RPMI7951 (cell line): ENCODE measurements at regions not wholly inside any gene's neighbourhood (a gene's known extent, or its start where the extent isn't known, plus 50 kb on each side); places are given as distances from the start of the nearest gene placed in this dataset.
A peak's percentile ranks its signal among the peaks of the same experiment; 100 is the strongest.
"Not testable (repeated sequence)": the region's sequence is repeated elsewhere in the genome, so short reads cannot be mapped to it uniquely, and the experiment has no call there.

Experiments
- DNase-seq: peaks from one replicate; pipeline ENCODE4 v3.0.0-alpha.2; 2012; ENCODE audit warnings: low read depth

DNA sequence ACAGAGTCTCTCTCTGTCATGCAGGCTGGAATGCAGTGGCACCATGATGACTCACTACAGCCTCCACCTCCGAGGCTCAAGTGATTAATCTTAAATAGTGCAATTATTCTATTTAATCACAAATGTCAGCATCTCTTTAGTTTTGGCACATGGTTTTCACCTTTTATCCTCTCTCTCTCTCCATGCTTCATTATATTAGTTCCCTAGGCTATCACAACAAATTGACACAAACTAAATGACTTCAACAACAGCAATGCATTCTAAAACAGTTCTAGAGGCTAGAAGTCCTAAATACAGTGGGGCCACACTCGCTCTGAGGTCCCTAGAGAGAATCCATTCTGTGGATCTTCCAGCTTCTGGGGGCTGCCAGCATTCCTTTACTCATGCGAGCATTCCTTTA, 178.2 kb upstream of the ZNG1F start:
- DNase-seq = peak; percentile 5

GRCh38 chr9:41361790-41362189, 172.7 kb upstream of the ZNG1F start:
- not testable (repeated sequence) for DNase-seq

DNA sequence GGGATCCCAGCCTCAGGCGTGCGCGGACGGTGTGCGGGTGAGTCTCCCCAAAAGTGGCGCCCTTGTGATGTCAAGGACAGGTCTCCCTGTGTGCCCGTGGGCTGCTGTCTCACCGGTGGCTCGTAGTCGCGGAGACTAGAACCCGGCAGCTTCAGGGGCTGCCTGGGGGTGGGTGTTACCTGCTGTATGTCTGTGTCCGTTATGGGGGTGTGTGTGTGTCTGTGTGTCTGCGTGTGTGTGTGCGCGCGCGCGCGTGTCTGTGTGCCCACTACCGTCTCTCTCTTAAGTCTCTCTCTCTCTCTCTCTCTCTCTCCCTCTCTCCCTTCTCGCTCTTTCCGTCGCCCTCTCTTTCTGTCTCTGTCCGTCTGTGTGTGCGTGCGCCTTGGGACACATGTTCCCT, 170.0 kb upstream of the ZNG1F start:
- DNase-seq = peak; percentile 19

GRCh38 chr9:41358682-41359081, 169.6 kb upstream of the ZNG1F start:
- peak; percentile 45 for DNase-seq

GRCh38 chr9:41357918-41358404, 168.8 kb upstream of the ZNG1F start:
- not testable (repeated sequence) for DNase-seq

GRCh38 chr9:41357350-41357748, 168.2 kb upstream of the ZNG1F start:
- not testable (repeated sequence) for DNase-seq

GRCh38 chr9:41356588-41357349, 167.7 kb upstream of the ZNG1F start:
- DNase-seq = peak; percentile 24

- DNase-seq = not testable (repeated sequence)
These were observed 166.8 kb upstream of the ZNG1F start for GRCh38 chr9:41355712-41356450.

GRCh38 chr9:41354978-41355377, 165.9 kb upstream of the ZNG1F start:
- DNase-seq = not testable (repeated sequence)

DNA sequence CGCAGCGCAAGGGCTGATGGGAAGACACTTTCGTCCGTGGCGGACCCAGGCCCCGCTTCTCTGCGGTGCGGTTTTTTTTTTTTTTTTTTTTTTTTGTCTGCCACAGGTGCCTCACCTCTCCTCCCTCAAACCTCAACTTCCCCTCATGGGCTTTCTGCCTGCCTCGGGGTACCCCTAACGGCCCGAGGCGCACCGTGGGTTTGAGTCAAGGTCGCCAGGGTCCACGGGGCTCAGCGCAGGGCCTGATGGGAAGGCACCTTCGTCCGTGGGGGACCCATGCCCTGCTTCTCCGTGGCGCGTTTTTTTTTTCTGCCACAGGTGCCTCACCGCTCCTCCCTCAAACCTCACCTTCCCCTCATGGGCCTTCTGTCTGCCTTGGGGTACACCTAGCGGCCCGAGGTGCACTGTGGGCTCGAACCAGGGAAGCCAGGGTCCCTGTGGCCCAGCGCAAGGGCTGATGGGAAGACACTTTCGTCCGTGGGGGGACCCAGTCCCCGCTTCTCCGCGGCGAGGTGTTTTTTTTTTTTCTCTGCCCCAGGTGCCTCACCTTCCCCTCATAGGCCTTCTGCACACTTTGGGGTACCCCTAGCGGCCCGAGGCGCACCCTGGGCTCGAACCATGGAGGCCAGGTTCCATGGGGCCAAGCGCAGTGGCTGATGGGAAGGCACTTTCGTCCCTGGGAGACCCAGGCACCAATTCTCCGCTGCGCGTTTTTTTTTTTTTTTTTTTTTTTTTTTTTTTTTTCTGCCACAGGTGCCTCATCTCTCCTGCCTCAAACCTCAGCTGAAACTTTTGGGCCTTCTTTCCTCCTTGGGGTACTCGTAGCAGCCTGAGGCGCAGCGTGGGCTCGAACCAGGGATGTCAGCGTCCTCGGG, 165.2 kb upstream of the ZNG1F start:
- not testable (repeated sequence) for DNase-seq

DNA sequence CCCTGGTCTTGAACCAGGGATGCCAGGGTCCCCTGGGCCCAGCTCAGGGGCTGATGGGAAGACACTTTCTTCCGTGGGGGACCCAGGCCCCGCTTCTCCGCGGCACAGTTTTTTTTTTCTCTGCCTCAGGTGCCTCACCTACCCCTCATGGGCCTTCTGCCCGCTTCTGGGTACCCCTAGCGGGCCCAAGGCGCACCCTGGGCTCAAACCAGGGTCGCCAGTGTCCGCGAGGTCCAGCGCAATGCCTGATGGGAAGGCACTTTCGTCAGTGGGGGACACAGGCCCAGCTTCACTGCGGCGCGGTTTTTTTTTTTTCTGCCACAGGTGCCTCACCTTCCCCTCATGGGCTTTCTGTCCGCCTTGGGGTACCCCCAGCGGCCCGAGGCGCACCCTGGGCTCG, 163.9 kb upstream of the ZNG1F start:
- DNase-seq = not testable (repeated sequence)

GRCh38 chr9:41352390-41352789, 163.3 kb upstream of the ZNG1F start:
- not testable (repeated sequence) for DNase-seq

DNA sequence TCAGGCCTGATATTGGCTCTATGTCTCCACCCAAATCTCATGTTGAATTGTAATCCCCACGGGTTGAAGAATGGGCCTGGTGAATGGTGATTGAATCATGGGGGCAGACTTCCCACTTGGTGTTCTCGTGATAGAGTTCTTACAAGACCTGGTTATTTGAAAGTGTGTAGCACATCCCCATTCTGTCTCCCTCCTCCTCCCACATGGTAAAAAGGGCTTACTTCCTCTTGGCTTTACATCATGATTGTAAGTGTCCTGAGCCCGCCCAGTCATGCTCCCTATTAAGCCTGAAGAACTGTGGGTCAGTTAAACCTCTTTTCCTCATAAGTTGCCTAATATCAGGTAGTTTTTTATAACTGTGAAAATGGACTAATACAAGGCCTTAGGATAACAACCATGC, 158.8 kb upstream of the ZNG1F start:
- DNase-seq = not testable (repeated sequence)

GRCh38 chr9:41332562-41332961, 143.4 kb upstream of the ZNG1F start:
- not testable (repeated sequence) for DNase-seq

- not testable (repeated sequence) for DNase-seq
These were observed 132.2 kb upstream of the ZNG1F start for GRCh38 chr9:41321277-41321676.

GRCh38 chr9:41308953-41309352, 119.8 kb upstream of the ZNG1F start:
- DNase-seq = peak; percentile 0

GRCh38 chr9:41285744-41286143, 96.6 kb upstream of the ZNG1F start:
- not testable (repeated sequence) for DNase-seq

DNA sequence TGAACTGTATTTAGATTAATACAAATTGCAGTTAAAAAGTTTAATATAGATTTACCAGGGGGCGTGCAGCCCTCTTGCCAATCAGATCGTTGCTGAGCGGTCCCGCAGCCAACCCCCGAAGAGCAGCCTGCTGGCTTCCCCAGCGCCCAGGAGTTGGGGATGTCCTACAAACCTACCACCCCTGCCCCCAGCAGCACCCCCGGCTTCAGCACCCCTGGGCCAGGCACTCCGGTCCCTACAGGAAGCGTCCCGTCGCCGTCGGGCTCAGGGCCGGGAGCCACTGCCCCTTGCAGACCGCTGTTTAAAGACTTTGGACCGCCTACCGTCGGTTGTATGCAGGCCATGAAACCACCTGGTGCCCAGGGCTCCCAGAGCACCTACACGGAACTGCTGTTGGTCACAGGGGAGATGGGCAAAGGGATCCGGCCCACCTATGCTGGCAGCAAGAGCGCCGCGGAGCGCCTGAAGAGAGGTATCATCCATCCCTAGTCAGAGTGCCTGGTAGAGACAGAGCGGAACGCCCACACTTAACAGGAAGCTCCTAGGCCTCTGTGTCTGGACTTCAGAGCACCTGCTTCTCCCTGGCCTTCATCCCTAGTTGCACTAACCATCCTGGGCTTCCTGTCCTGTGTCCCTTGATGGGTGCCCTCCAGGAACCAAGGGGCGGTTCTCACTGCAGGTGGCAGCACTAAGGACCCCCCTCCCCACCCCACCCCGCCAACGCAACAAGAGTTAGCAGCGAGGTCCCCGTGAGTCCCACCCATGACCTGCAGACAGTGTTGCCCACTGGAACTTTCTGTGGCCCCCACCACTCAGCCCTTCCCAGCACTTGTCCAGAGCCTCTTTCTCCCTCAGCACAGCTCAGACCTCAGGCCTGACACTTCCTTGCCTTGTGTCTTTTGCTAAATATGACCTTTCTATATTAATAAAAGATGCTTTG, 91.5 kb upstream of the ZNG1F start:
- not testable (repeated sequence) for DNase-seq

DNA sequence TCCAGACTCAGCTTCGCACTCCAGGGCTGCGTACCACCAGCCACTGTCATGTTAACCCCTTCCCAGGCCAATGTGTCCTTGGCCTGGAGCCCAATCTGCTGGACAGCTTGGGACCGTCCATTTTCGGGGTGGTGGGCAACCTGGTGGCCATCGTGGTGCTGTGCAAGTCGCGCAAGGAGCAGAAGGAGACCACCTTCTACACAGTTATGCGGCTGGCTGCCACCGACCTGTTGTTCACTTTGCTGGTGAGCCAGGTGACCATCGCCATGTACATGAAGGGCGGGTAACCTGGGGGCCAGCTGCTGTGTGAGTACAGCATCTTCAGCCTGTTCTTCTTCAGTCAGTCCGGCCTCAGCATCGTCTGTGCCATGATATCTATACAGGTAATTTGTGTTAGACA, 90.3 kb upstream of the ZNG1F start:
- not testable (repeated sequence) for DNase-seq

DNA sequence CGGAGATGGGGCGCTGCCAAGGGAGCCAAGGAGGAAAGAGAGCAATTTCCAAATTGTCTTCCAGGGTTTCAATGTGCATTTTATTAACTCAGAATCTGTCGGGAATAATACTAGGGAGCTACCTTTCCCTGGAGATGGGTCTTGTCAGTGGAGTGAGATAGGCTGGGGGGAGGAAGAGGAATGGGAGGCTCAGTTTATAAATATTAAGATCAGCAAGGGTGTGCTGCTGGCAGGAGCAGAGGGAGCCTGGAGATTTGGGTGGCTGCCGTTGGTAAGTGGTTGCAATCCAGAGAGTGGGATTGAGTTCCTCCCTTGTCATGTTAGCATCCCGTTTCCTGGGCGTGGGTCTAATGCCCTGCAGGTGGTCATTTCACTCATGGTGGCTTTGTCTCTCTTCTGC, 89.9 kb upstream of the ZNG1F start:
- not testable (repeated sequence) for DNase-seq
